GM12878 (cell line): ENCODE measurements at regions not wholly inside any gene's neighbourhood (a gene's known extent, or its start where the extent isn't known, plus 50 kb on each side); places are given as distances from the start of the nearest gene placed in this dataset.

Experiments
- ATAC-seq: fragments of 200-7000 bp; cut with Tn5 transposase; 3 replicates; pipeline ENCODE4 v1.9.1; 2020; ENCODE audit warnings: mild to moderate bottlenecking, moderate library complexity
- BruUV-seq: library from RNA; stranded (reverse); fragments of 400-500 nt; replicated peaks from 2 replicates; lab custom pipeline; 2021; lab: Mats Ljungman, UMichigan
- CTCF ChIA-PET: fragments of 300-600 bp; sonication (Branson Sonifier 250); formaldehyde crosslinking; extraction: SDS; loops from one replicate; lab custom pipeline; 2021; ENCODE audit warnings: inconsistent platforms; lab: Yijun Ruan, JAX
- POLR2A ChIA-PET: fragments of 350-600 bp; formaldehyde crosslinking; extraction: SDS; loops from one replicate; lab custom pipeline; 2021; ENCODE audit warnings: inconsistent platforms; lab: Charles Lee
- RAD21 ChIA-PET: fragments of 300-600 bp; sonication (Branson Sonifier 250); formaldehyde crosslinking; loops from one replicate; lab custom pipeline; 2023; ENCODE audit warnings: antibody characterized with exemption; ENCODE audit not compliant: unreplicated experiment; lab: Charles Lee
- SMC1A ChIA-PET: fragments of 300-600 bp; sonication (Branson Sonifier 250); formaldehyde crosslinking; loops from one replicate; lab custom pipeline; 2023; ENCODE audit not compliant: unreplicated experiment, uncharacterized antibody; lab: Charles Lee
- DNase-seq: peaks from one replicate; pipeline ENCODE4 v3.0.0-alpha.2; 2011; ENCODE audit warnings: low read depth, low spot score
- FAIRE-seq: peaks from 3 replicates; lab custom pipeline; 2011; peaks lifted over from hg19 to GRCh38; lab: Jason Lieb, UNC
- H2AFZ ChIP-seq: 2 replicates; pipeline ENCODE4 v1.6.0; 2011; ENCODE audit warnings: low read depth, low read length, control low read depth; ENCODE audit not compliant: control insufficient read depth
- H3K27ac ChIP-seq: 2 replicates; pipeline ENCODE4 v1.5.1; 2011; ENCODE audit warnings: control low read depth; ENCODE audit not compliant: control insufficient read depth, insufficient read depth
- H3K27me3 ChIP-seq, 2 experiments: replicated peaks in 1 of 2; 2 replicates each; pipeline versions ENCODE4 v1.6.0 to v1.6.1; 2011; ENCODE audit warnings: low read length in 1 of 2; ENCODE audit not compliant: control insufficient read depth in 2 of 2, insufficient read depth in 2 of 2
- H3K36me3 ChIP-seq, 2 experiments: 2 replicates each; pipeline ENCODE4 v1.5.1; 2011; ENCODE audit warnings: low read length in 1 of 2; ENCODE audit not compliant: control insufficient read depth in 2 of 2, insufficient read depth in 2 of 2
- H3K4me1 ChIP-seq: 2 replicates; pipeline ENCODE4 v1.6.1; 2011; ENCODE audit warnings: mild to moderate bottlenecking, low read length, moderate library complexity, mixed read lengths; ENCODE audit not compliant: control insufficient read depth, insufficient read depth
- H3K4me2 ChIP-seq: 2 replicates; pipeline ENCODE4 v1.6.0; 2011; ENCODE audit warnings: control low read depth; ENCODE audit not compliant: control insufficient read depth, insufficient read depth
- H3K4me3 ChIP-seq: fragments of 200-600 bp; sonication (generic); 2 replicates; pipeline ENCODE4 v1.5.1; 2016
- H3K79me2 ChIP-seq: 2 replicates; pipeline ENCODE4 v1.6.0; 2011; ENCODE audit warnings: low read length; ENCODE audit not compliant: control insufficient read depth, insufficient read depth
- H3K9ac ChIP-seq: 2 replicates; pipeline ENCODE4 v1.8.0; 2011; ENCODE audit warnings: low read length, control low read depth, mixed read lengths; ENCODE audit not compliant: control insufficient read depth, insufficient read depth
- H3K9me3 ChIP-seq: replicated peaks from 3 replicates; pipeline ENCODE4 v1.5.1; 2011; ENCODE audit warnings: mild to moderate bottlenecking, low read length; ENCODE audit not compliant: control insufficient read depth, insufficient read depth
- H4K20me1 ChIP-seq: 2 replicates; pipeline ENCODE4 v1.6.0; 2011; ENCODE audit not compliant: control insufficient read depth, insufficient read depth
- DPF2 ChIP-seq: fragments of 450-650 bp; IDR thresholded peaks from 2 replicates; pipeline ENCODE4 v1.6.1; 2017; ENCODE audit warnings: mild to moderate bottlenecking
- EED ChIP-seq: sonication (generic); IDR thresholded peaks from 2 replicates; pipeline ENCODE4 v1.6.1; 2016; ENCODE audit warnings: antibody characterized with exemption, low read depth
- FOXK2 ChIP-seq: fragments of 450-650 bp; IDR thresholded peaks from 2 replicates; pipeline ENCODE4 v1.6.1; 2017; ENCODE audit warnings: mild to moderate bottlenecking, moderate library complexity
- MYC ChIP-seq: IDR thresholded peaks from 2 replicates; pipeline ENCODE4 v1.6.1; 2011; ENCODE audit warnings: mild to moderate bottlenecking, low read length, moderate library complexity, inconsistent platforms; ENCODE audit not compliant: insufficient read depth, insufficient replicate concordance, insufficient read length, severe bottlenecking
- PAX5 ChIP-seq: IDR thresholded peaks from 2 replicates; pipeline ENCODE4 v1.6.1; 2011; ENCODE audit warnings: low read depth, low read length, borderline replicate concordance
- SUPT20H ChIP-seq: IDR thresholded peaks from 2 replicates; pipeline ENCODE4 v1.6.1; 2011; ENCODE audit warnings: low read depth, mild to moderate bottlenecking, low read length, moderate library complexity, borderline replicate concordance; ENCODE audit not compliant: control insufficient read depth
- ZBED1 ChIP-seq: IDR thresholded peaks from 2 replicates; pipeline ENCODE4 v1.6.1; 2016; ENCODE audit warnings: borderline replicate concordance
- WGBS: methylation state at CpG from one replicate; pipeline ENCODE4 v1.1.6; 2016; ENCODE audit warnings: low lambda C conversion rate; ENCODE audit not compliant: insufficient replicate concordance, insufficient coverage; ENCODE audit errors: missing lambda C conversion rate; 5-methylcytosine and 5-hydroxymethylcytosine counted together
- in situ Hi-C: fragments of 300-500 bp; cut with MboI; formaldehyde crosslinking; loops from 9 replicates; pipeline ENCODE4 v1.14.3; 2018; ENCODE audit warnings: mixed read lengths
- intact Hi-C: fragments of 100-400 bp; cut with micrococcal nuclease; formaldehyde crosslinking; loops from one replicate; pipeline ENCODE4 v1.14.2; 2022; ENCODE audit not compliant: unreplicated experiment
- TF ChIP-seq, protein P1 (sequence below): fragments of 450-650 bp; IDR thresholded peaks from 2 replicates; pipeline ENCODE4 v1.6.1; 2017; ENCODE audit warnings: low read depth, mild to moderate bottlenecking, moderate library complexity
- TF ChIP-seq, protein P2 (sequence below): fragments of 150-350 bp; IDR thresholded peaks from 2 replicates; pipeline ENCODE4 v1.6.1; 2016; ENCODE audit warnings: low read depth, low read length

GRCh38 chr6:113505084-113505699 lies 352.0 kb upstream of the MARCKS start:
- Histone ChIP-seq H4K20me1 (no peaks in the 10 kb centered on the region), H3K27me3 (no peaks in the 10 kb centered on the region), H3K27ac (no peak overlapping the region), H3K9ac (no peak overlapping the region), H3K4me3 (no peak overlapping the region), H3K9me3 (no peaks in the 10 kb centered on the region), H3K36me3 (no peaks in the 10 kb centered on the region), H3K79me2 (no peaks in the 10 kb centered on the region), H3K4me1 (no peaks in the 10 kb centered on the region), H2AFZ (no peak overlapping the region), H3K4me2 (no peak overlapping the region)
- FAIRE-seq (no peak), DNase-seq (no peak), ATAC-seq (no peak)
- no TSS peak for BruUV-seq
- POLR2A ChIA-PET, result no interaction called here
- no peak for TF ChIP-seq MYC
- TF ChIP-seq DPF2, result no peak
- no peak for TF ChIP-seq EED
- no peak for TF ChIP-seq ZBED1
- no peak for TF ChIP-seq FOXK2
- TF ChIP-seq, protein P1, sequence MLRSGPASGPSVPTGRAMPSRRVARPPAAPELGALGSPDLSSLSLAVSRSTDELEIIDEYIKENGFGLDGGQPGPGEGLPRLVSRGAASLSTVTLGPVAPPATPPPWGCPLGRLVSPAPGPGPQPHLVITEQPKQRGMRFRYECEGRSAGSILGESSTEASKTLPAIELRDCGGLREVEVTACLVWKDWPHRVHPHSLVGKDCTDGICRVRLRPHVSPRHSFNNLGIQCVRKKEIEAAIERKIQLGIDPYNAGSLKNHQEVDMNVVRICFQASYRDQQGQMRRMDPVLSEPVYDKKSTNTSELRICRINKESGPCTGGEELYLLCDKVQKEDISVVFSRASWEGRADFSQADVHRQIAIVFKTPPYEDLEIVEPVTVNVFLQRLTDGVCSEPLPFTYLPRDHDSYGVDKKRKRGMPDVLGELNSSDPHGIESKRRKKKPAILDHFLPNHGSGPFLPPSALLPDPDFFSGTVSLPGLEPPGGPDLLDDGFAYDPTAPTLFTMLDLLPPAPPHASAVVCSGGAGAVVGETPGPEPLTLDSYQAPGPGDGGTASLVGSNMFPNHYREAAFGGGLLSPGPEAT, result no peak
- no peak for TF ChIP-seq SUPT20H
- TF ChIP-seq PAX5, result no peak
- TF ChIP-seq, protein P2, sequence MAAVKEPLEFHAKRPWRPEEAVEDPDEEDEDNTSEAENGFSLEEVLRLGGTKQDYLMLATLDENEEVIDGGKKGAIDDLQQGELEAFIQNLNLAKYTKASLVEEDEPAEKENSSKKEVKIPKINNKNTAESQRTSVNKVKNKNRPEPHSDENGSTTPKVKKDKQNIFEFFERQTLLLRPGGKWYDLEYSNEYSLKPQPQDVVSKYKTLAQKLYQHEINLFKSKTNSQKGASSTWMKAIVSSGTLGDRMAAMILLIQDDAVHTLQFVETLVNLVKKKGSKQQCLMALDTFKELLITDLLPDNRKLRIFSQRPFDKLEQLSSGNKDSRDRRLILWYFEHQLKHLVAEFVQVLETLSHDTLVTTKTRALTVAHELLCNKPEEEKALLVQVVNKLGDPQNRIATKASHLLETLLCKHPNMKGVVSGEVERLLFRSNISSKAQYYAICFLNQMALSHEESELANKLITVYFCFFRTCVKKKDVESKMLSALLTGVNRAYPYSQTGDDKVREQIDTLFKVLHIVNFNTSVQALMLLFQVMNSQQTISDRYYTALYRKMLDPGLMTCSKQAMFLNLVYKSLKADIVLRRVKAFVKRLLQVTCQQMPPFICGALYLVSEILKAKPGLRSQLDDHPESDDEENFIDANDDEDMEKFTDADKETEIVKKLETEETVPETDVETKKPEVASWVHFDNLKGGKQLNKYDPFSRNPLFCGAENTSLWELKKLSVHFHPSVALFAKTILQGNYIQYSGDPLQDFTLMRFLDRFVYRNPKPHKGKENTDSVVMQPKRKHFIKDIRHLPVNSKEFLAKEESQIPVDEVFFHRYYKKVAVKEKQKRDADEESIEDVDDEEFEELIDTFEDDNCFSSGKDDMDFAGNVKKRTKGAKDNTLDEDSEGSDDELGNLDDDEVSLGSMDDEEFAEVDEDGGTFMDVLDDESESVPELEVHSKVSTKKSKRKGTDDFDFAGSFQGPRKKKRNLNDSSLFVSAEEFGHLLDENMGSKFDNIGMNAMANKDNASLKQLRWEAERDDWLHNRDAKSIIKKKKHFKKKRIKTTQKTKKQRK, result no peak
- SMC1A ChIA-PET, result interaction anchor here (0.8 to 1.1 kb wide), 2 partner anchors 8 to 37 kb away, joined by 3 to 4 read pairs; no protein-coding TSS in a partner anchor
- in situ Hi-C loops, result no loop called here
- 80% methylated on average over 2 of the region's 2 CpGs for WGBS
- RAD21 ChIA-PET, result interaction anchor here (1.5 kb wide), 1 partner anchor 16 kb away, joined by 4 read pairs; no protein-coding TSS in a partner anchor
- CTCF ChIA-PET, result interaction anchor here (1.5 kb wide), 1 partner anchor 18 kb away, joined by 3 read pairs; no protein-coding TSS in a partner anchor
- intact Hi-C loops, result no loop called here
